Activated T-cell treated with anti-CD3 and anti-CD28 coated beads for 4 hours (primary cell): ENCODE measurements at regions not wholly inside any gene's neighbourhood (a gene's known extent, or its start where the extent isn't known, plus 50 kb on each side); places are given as distances from the start of the nearest gene placed in this dataset.
"Not testable (repeated sequence)": the region's sequence is repeated elsewhere in the genome, so short reads cannot be mapped to it uniquely, and the experiment has no call there.

ENCODE experiments used
- DNase-seq: peaks from one replicate; pipeline ENCODE4 v3.0.0-alpha.2; 2020

GRCh38 chr4:147173797-147174432 lies 228.3 kb upstream of the TTC29 start:
- DNase-seq, result no peak

DNA sequence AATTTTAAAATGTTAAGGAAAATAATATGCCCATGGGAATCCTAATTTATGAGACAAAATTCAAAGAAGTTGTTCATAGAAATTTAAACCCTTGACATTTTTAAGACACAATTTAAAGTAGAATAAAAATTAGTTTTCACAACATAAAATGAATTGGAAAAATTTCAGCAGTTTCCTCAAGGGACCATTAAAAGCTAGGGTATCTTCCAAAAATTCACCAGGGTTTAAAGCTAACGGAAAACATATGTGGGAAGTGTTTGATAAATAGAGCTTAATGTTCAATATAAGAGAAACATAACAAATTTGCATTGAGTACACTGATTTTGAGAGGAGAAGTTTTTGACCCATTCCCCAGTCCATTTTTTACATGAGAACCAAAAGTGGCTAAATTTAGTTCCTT lies 228.9 kb upstream of the TTC29 start:
- DNase-seq, result no peak

DNA sequence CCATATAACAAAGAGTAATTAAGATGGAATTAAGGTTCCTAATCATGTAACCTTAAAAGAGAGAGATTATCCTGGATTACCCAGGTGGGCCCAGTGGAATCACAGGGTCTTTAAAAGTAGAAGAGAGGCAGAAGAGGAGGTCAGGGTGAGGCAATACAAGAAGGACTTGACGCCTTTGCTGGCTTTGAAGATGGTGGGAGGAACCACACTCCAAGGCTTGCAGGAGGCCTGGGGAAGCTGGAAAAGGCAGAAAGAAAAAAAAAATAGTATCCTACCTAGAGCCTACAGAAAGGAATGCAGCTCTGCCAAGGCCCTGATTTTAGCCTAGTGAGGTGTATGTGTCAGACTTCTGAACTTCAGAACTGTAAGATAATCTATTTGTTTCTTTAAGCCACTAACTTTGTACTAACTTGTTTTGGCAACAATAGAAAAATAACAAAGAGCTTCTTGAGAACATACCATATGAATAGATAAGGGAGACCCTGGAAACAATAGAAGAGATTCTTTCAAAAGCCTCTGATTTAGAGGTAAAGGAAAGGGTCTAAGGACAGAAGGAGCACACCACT lies 229.9 kb upstream of the TTC29 start:
- DNase-seq, result no peak

DNA sequence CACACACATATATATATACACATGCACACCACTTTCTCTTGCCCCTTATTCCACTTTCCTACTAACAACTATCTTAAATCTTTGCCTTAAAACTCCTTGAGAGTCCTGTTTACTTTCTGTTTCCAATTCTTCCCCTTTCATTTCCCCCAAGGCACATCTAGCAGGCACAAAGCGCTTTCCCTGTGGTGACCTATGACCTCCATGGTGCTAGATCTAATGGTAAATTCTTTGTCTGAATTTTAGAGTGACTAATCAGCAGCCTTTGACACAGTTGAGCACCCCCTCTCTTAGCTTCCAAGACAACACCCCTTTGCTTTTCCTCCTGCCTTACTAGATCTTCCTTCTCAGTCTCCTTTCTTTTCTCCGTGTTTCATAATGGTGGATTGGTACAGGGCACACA lies 236.4 kb upstream of the TTC29 start:
- no peak for DNase-seq

- DNase-seq, result no peak
These were observed 247.0 kb upstream of the TTC29 start for GRCh38 chr4:147192679-147193078.

DNA sequence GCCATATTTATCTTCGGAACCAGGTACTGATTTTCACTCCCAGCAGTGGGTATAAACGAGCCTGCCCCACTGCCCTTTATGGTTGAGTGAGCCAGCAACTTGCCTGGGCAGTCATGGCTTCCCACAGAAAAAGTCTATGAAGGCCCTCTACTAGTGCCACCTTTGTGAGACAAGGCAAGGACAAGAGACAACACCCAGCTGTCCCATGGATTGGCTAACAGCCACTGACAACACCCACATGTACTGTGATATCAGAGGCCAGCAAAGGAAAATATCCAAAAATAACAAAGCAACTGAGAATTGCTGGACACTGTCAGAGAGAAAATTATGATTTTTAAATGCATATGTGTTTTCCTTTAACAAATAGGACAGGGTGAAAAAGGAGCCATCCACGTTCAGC lies 248.4 kb upstream of the TTC29 start:
- no peak for DNase-seq

DNA sequence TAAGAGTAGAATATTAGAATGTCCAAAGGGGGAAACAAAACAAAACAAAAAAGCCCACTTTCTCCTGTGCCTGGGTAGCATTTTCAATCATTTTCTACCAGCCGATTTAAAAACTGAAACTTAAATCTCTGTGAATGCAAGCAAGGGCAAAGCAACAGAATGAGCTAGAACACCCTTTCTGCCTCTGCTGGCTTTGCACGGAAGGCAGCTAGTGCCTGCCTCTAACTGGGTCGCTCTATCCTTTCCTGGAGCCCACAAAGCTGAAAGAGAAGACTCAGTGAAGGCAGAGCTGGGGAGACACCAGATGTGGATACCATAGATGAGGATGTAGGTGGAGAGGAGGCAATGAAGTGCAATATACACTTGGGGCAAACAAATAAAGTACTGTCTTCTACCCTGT lies 248.9 kb upstream of the TTC29 start:
- no peak for DNase-seq

DNA sequence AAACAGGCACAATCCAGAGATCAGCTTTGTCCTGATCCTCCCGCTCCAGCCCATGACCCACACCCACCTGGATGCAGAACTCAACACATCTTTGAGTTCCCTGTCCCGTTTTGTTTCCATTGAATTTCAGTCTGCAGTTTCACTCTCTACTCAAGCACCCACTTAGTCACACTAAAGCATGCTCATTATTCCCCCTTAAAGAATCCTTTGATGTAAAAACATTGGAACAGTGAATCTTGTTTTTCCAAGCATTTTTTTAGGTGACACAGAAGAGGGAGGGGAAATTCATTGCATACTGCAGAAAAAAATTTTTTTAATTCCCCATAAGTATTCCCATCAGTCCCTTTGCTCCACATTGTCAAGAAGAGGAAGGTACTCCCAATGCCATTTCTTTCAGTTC lies 249.7 kb upstream of the TTC29 start:
- DNase-seq, result no peak

- no peak for DNase-seq
These were observed 252.9 kb upstream of the TTC29 start for GRCh38 chr4:147198411-147199051.

DNA sequence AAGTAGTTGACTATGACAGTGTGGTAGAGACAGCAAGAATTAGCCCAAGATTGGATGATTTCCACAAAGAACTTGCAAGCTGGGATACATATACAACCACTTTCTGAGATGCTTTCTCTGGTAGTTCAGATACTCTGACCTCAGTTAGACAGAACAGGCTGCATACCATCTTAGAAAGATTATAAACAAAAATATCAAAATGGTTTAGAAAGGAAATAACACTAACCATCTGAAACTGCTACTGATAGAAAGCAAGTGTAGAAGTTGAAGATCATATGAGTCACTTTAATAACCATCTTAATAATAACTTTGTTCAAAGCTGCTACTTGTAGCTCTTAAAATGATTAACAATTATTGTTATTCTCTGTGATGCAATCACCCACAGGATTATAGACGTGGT lies 255.4 kb upstream of the TTC29 start:
- no peak for DNase-seq

DNA sequence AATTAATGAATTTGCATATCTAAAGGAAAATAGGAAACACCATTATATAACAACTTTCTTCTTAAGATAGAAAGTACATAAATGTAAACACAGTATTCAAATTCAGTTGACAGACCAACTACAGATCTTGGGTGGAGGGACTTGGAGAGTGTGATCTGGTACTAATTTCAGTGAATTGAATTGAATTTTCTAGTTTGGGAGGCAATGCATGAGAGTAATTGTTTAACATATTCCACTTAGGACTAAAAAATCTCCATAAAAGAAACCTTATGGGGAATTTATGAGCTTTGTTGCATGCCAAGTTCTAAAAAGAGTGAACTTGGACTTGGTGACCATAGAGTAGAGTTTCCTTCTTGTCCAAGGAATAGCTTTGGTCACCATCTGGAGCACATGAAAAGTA lies 261.1 kb upstream of the TTC29 start:
- no peak for DNase-seq

DNA sequence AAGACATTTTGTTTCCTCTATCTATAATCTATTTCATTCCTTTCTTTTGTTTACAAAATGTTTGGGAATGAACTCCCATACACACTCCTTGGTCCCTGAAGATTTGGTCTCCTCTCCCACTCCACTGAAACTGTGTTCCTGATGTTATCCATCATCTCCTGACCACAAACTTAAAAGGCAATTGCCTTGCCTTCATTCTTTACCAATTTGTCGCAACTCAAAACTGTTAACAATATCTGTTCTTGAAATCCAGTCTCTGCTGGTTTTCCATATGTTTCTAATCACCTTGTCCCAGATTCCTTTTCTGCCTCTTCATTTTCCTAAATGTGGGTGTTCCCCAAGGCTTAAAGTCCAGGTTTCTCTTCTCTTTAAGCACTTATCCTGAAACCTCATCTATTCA lies 262.2 kb upstream of the TTC29 start:
- no peak for DNase-seq

DNA sequence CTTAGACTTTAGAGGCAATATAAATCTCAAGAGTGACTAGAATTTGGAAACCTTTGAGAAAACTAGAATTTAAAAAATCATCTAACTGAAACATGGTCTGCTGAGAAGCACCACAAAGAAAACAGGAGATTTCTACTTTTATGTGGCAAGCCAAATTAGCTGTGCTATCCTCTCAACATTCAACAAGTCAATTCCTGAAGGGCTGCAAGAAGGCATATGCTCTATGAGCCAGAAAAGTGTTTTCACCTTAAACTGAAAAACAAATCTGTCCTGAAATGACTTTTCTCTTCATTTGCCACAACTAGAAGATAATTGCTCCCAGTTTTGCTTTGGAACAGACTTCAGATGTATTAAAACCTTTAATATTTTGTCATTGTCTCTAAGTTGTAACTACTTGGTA lies 263.2 kb upstream of the EDNRA start:
- no peak for DNase-seq

DNA sequence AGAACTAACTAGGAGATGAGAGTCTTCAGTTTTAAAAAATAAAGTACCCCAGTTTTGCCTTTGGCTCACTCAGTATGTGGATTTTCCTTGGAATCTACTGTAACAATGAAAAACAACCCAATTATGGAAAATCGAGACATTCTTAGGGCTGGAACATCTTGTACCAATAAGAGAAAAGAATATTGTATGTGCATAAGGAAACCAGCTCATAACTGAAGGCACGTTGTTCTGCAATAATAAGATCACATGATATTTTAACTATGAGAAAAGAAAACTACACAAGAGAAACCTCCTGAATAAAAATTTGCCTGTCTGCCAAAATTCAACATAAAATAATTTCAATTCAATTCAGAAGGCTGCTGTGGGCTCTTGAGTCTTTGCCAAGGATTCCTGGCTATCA lies 261.8 kb upstream of the EDNRA start:
- DNase-seq, result no peak

GRCh38 chr4:147220833-147221232 lies 260.1 kb upstream of the EDNRA start:
- no peak for DNase-seq

- DNase-seq, result no peak
These were observed 258.0 kb upstream of the EDNRA start for GRCh38 chr4:147222906-147223305.

DNA sequence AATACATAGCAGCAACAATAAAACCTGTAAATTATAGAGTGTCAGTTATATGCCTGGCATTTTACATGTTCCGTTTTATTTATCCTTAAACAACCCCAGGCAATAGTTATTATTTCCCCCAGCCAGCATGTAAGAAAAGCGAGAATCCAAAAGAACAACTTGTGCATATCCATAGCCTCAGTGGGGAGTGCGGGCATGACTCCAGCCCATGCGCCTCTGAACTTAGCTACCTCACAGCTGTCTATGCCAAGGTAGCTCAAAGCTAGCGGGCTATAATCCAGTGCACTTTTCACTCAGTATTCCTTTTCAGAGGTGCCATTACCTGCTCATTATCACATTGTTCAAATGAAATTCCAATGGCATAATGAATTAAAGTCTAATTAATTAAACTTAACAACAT lies 257.3 kb upstream of the EDNRA start:
- DNase-seq, result no peak

DNA sequence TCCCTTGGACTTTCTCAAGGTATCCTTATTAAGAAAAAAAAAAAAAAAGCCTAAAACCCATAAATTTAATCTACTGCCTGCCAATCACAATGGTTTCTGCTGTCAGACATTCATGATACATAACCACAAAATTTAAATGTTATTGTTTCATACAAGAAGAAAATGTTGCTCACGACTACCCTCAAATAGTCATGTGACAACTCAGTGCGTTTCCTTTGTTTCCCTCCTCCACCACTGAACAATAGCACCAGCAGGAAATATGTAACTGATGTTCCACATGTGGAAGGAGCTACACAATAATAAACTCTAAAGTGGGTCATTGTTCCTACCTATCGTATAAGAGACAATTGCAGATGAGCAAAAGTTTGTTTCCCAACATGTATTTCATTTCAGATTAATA lies 244.1 kb upstream of the EDNRA start:
- DNase-seq, result no peak

DNA sequence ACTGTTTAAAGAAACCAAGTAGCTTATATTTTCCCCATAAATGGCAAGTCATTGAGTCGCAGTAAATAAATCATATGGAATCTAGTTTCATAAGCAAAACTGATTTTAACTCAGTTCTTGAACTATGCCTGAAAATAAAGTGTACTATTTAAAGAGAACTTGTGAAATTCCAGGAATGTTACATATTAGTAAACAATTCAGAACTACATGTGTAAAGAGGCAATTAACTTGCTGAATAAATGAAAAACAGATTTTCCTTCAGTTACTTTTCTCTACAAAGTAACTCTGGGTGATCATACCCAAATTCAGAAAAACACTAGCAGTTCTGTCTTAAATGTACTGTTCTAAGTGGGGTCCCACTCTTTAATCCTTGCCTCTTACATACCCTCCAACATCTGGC lies 236.1 kb upstream of the EDNRA start:
- no peak for DNase-seq

- DNase-seq, result no peak
These were observed 234.8 kb upstream of the EDNRA start for GRCh38 chr4:147246096-147246495.

DNA sequence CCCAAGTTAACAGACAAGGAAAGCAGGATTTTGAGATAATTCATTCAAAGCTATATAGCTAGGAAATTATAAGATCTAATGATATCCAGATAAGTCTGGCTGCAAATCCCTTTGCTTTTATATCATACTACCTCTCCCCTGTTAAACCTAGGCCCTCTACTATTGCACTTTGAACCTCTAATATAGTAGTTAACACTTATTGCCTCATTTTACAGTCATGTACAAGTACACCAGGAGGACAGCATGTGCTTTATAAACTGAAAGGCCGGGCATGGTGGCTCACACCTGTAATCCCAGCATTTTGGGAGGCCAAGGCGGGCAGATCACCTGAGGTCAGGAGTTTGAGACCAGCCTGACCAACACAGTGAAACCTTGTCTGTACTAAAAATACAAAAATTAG lies 234.4 kb upstream of the EDNRA start:
- not testable (repeated sequence) for DNase-seq

- no peak for DNase-seq
These were observed 233.3 kb upstream of the EDNRA start for GRCh38 chr4:147247579-147247978.

- no peak for DNase-seq
These were observed 230.8 kb upstream of the EDNRA start for GRCh38 chr4:147250062-147250461.

- not testable (repeated sequence) for DNase-seq
These were observed 225.6 kb upstream of the EDNRA start for GRCh38 chr4:147255268-147255667.

DNA sequence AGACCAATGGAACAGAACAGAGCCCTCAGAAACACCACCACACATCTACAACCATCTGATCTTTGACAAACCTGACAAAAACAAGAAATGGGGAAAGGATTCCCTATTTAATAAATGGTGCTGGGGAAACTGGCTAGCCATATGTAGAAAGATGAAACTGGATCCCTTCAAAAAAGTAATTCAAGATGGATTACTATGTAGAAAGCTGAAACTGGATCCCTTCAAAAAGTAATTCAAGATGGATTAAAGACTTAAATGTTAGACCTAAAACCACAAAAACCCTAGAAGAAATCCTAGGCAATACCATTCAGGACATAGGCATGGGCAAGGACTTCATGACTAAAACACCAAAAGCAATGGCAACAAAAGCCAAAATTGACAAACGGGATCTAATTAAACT lies 221.6 kb upstream of the EDNRA start:
- DNase-seq, result not testable (repeated sequence)
